Renal cortical epithelial cell (primary cell): ENCODE measurements at regions not wholly inside any gene's neighbourhood (a gene's known extent, or its start where the extent isn't known, plus 50 kb on each side); places are given as distances from the start of the nearest gene placed in this dataset.
"Not testable (repeated sequence)": the region's sequence is repeated elsewhere in the genome, so short reads cannot be mapped to it uniquely, and the experiment has no call there.

Experiments used
- DNase-seq: peaks from one replicate; pipeline ENCODE4 v3.0.0-alpha.2; 2011; ENCODE audit warnings: low read depth

DNA sequence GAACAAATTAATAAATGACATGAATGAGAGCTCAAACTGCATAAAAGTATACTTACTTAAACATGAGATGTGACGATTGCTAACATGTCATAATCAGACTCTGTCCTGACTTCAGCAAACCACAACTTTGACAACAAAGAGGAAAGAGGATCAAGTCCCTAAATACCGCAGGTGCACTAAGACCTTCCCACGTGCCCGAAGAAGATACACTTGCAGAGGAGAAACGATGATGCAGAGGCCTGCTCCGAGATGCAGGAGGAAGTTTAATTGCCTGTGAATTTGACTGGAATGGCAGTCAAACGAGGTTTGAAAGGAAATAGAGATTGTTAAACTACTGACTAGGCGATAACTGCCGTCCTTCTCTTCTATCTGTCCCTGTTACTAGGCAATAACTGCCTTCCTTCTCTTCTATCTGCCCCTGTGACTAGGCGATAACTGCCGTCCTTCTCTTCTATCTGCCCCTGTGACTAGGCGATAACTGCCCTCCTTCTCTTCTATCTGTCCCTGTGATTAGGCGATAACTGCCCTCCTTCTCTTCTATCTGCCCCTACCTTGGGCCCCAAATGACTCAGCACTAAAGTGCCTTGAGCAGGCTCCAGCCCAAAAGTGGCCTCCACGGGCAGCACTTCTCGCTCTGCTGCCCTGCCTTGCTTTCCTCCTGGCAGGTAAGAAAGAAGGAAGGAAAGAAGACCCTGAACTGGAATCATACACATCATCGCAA, 2226.0 kb upstream of the DEFB115 start:
- not testable (repeated sequence) for DNase-seq

- not testable (repeated sequence) for DNase-seq
Observed at GRCh38 chr20:29044239-29044638, 2213.2 kb upstream of the DEFB115 start.

GRCh38 chr20:29050008-29050606, 2207.4 kb upstream of the DEFB115 start:
- peak; percentile 17 for DNase-seq

- not testable (repeated sequence) for DNase-seq
Observed at GRCh38 chr20:29057866-29058484, 2199.5 kb upstream of the DEFB115 start.

GRCh38 chr20:29062451-29062850, 2195.0 kb upstream of the DEFB115 start:
- not testable (repeated sequence) for DNase-seq

- DNase-seq, result not testable (repeated sequence)
Observed at GRCh38 chr20:29066341-29066740, 2191.1 kb upstream of the DEFB115 start.

DNA sequence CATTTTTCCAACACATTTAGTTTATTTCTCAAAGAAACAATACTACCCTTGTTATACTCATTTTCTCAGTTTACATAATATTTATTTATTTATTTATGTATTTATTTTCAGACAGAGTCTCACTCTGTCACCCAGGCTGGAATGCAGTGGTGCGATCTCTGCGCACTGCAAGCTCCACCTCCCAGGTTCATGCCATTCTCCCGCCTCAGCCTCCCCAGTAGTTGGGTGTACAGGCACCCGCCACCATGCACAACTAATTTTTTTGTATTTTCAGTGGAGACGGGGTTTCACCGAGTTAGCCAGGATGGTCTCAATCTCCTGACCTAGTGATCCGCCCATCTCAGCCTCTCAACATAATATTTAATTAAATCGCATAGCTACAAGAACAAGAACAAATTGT, 2183.8 kb upstream of the DEFB115 start:
- DNase-seq, result not testable (repeated sequence)

DNA sequence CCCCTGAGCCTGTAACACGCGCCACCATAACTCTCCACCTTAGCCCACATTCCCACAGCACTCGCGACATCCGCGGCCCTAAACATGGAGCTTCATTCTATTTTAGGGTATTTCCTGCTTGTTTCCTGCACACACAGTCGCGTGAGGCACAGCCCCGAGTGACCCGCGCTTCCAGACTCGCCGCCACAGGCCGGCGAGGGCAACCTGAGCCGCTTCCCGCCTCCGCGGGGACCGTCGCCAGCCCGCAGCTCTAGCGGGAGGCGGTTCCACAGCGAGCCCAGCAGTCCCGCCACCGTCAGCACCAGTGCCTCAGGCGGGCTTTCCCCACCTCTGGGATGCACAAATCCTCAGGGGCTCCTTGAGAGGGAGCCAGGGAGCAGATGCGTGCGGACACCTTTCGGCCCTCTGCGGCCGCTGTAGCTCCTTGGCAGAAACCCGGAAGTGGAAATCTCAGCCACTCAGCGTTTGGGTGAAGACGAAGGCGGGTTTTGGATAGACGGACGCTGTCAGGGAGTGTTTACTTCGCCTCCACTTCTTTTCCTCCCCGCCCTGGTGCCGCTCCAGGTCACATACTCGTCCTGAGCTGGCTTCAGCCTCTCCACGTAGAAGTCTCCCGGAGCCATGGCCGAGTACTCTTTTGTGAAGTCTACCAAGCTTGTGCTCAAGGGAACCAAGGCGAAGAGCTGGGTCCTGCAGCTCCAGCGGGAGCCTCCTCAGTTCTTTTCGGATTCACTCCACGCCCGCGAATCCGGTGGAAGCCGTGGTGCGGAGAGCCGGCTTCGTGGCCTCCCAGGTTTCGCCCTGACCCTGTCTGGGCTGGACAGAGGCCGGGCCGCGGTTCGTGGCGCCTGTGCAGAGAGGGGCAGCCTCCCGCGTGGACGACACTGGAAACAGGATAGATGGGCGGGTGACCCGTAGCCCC, 2177.4 kb upstream of the DEFB115 start:
- DNase-seq, result peak; percentile 80

DNA sequence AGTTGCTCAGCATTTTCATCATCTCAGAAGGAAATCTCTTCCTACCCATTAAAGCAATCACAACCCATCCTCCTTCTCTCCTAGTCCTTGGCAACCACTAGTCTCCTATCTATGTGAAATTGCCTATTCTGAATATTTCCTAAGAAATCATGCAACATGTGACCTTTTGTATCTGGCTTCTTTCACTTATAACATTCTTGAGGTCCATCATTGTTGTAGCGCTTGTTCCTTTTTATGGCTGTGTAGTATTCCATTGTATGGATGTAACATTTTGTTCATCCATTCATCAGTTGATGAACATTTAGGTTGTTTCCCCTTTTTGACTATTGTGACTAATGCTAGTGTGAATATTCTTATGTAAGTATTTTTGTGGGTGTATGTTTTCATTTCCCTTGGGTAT, 2175.8 kb upstream of the DEFB115 start:
- DNase-seq, result not testable (repeated sequence)

- DNase-seq, result no peak
Observed at GRCh38 chr20:29085625-29086024, 2171.8 kb upstream of the DEFB115 start.

DNA sequence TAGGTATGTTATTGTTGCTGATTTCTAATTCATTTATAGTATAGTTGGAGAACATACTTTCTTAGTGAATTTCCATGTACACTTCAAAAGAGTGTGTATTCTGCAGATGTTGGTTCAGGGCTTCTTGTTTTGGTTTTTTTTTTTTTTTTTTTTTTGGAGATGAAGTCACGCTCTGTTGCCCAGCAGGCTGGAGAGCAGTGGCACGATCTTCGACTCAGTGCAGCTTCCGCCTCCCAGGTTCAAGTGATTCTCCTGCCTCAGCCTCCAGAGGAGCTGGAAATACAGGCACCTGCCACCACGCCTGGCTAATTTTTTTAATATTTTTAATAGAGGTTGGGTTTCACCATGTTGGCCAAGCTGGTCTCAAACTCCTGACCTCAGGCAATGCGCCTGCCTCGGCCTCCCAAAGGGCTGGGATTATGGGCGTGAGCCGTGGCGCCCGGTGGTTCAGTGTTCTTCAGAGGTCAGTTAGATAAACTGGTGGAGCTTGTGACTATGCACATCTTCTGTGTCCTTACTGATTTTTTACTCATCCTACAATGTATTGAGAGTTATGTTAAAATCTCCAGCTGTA, 2171.2 kb upstream of the DEFB115 start:
- DNase-seq, result not testable (repeated sequence)

DNA sequence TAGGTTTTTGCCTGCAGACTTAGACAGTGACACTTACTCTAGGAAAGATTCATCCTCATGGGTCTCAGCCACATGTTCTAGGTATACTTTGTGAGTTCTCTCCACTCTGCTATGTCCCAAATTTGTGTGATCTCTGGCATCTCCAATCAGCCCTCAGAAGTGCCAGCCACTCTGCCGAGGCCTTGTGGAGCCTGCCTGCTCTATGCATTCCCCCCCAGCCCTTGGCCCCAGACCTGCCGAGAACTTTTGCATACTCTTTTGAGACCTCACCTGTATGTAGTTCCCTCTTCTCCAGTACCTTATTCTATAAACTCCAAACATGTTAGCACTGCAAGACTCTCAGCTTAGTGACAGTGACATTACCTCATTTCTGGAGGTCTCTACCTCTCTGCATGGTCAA, 2170.5 kb upstream of the DEFB115 start:
- DNase-seq, result no peak

- DNase-seq, result not testable (repeated sequence)
Observed at GRCh38 chr20:29087887-29088286, 2169.6 kb upstream of the DEFB115 start.

GRCh38 chr20:29088472-29088871, 2169.0 kb upstream of the DEFB115 start:
- not testable (repeated sequence) for DNase-seq

DNA sequence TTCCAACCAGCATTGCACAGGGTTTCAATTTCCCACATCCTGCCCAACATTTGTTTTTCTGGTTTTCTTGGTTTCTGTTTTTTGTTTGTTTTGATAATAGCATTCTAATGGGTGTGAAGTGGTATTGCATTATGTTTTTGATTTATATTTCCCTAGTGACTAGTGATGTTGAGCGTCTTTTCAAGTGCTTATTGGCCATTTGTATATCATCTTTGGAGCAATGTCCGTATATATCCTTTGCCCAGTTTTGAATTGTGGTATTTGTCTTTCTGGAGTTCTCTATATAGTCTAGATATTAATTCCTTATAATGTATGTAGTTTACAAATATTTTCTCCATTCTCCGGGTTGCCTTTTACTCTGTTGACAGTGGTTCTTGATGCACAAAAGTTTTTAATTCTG, 2168.1 kb upstream of the DEFB115 start:
- not testable (repeated sequence) for DNase-seq

GRCh38 chr20:29093958-29094357, 2163.5 kb upstream of the DEFB115 start:
- DNase-seq, result not testable (repeated sequence)

- not testable (repeated sequence) for DNase-seq
Observed at GRCh38 chr20:29096695-29097094, 2160.8 kb upstream of the DEFB115 start.

GRCh38 chr20:29107884-29108283, 2149.6 kb upstream of the DEFB115 start:
- DNase-seq, result not testable (repeated sequence)

DNA sequence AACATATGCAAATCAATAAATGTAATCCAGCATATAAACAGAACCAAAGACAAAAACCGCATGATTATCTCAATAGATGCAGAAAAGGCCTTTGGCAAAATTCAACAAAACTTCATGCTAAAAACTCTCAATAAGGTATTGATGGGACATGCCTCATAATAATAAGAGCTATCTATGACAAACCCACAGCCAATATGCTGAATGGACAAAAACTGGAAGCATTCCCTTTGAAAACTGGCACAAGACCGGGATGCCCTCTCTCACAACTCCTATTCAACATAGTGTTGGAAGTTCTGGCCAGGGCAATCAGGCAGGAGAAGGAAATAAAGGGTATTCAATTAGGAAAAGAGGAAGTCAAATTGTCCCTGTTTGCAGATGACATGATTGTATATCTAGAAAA, 2148.1 kb upstream of the DEFB115 start:
- not testable (repeated sequence) for DNase-seq

DNA sequence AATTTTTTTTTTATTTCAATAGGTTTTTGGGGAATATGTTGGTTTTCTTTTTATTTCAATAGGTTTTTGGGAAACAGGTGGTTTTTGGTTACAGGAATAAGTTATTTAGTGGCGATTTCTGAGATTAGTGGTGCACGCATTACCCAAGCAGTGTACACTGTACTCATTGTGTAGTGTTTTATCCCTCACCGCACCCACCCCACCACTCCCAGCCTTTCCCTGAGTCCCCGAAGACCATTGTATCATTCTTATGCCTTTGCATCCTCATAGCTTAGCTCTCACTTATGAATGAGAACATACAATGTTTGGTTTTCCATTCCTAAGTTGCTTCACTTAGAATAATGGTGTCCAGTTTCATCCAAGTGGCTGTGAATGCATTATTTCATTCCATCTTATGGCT, 2142.4 kb upstream of the DEFB115 start:
- DNase-seq, result not testable (repeated sequence)

DNA sequence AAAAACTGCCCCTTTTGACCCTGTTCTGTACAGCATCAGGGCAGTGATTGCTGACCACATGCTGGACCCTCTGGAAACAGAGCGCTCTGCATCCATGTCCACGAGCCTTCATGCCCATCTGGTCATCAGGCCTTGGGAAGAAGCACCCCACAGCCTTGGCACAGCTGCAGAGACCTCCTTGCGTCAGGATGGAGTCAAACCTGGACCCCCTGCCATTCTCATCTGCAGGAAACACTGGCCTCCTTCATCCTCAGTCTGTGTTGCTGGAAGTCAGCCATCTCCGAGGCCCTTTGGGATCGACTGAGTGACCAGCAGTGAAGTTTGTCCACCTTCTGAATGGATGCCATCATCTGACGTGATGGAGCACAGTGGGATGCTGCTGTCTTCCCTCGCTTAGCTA, 2138.3 kb upstream of the DEFB115 start:
- no peak for DNase-seq
